ENCODE measurements at regions not wholly inside any gene's neighbourhood (a gene's known extent, or its start where the extent isn't known, plus 50 kb on each side); places are given as distances from the start of the nearest gene placed in this dataset.

GRCh38 chr10:108005627-108006026, 841.1 kb upstream of the SORCS1 start:
- H3K18ac ChIP-seq (ENCODE audit: low read depth, low read length) = no peak overlapping the region
- H3K9me1 ChIP-seq (ENCODE audit: insufficient read depth, low read length) = no peaks in the 10 kb centered on the region
- H4K5ac ChIP-seq (ENCODE audit: low read depth, low read length) = no peak overlapping the region
- dilution Hi-C loops (cut with HindIII; ENCODE audit: low sequenced_read_pairs, unreplicated experiment) = no loop called here
- H2BK5ac ChIP-seq (ENCODE audit: low read depth, low read length, poor library complexity, severe bottlenecking) = no peak overlapping the region
- no peak overlapping the region for H3K4ac ChIP-seq (ENCODE audit: low read depth, low read length)
- H2BK15ac ChIP-seq (ENCODE audit: low read depth, low read length) = no peak overlapping the region
- no peak overlapping the region for H2AK5ac ChIP-seq (ENCODE audit: low read depth, low read length)
- H3K4me3 ChIP-seq (ENCODE audit: insufficient read depth, low read depth, low read length) = no peak overlapping the region
- H3K4me2 ChIP-seq (ENCODE audit: low read depth, low read length) = no peak overlapping the region
- no peak overlapping the region for H3K27ac ChIP-seq (ENCODE audit: insufficient read depth, low read length)
- no peaks in the 10 kb centered on the region for H4K20me1 ChIP-seq (ENCODE audit: insufficient read depth, low read length)
- H3K9me3 ChIP-seq (ENCODE audit: control insufficient read depth, insufficient read depth, low read length) = peaks cover 4% of the 10 kb centered on the region
- BruUV-seq (replicated peaks) = no TSS peak
- no peak overlapping the region for H3K23ac ChIP-seq (ENCODE audit: low read depth, low read length)
- no peak overlapping the region for H3K14ac ChIP-seq (replicated peaks; ENCODE audit: low read depth, low read length)
- in situ Hi-C loops (cut with MboI; ENCODE audit: low sequenced_read_pairs) = no loop called here
- no peak overlapping the region for H4K91ac ChIP-seq (ENCODE audit: insufficient read depth, low read depth, low read length)
- H3K4me1 ChIP-seq (ENCODE audit: control insufficient read depth, insufficient read depth, low read length) = no peaks in the 10 kb centered on the region
- ChIA-PET CTCF (no interaction called here), POLR2A (ENCODE audit: unreplicated experiment) (no interaction called here)
- H3K36me3 ChIP-seq (ENCODE audit: control insufficient read depth, insufficient read depth, low read length) = no peaks in the 10 kb centered on the region
- ATAC-seq (ENCODE audit: low read depth) (no peak), DNase-seq (no peak)
- no peaks in the 10 kb centered on the region for H3K79me1 ChIP-seq (ENCODE audit: low read depth in 1 of 2, low read length in 2 of 2)
- intact Hi-C loops (cut with micrococcal nuclease) = no loop called here
- H2BK20ac ChIP-seq (ENCODE audit: low read depth, low read length) = no peak overlapping the region
- TF ChIP-seq RAD21 (IDR thresholded peaks at IDR 0.05; ENCODE audit: low read length) (no peak), MAFK (IDR thresholded peaks at IDR 0.05; ENCODE audit: low read depth, low read length) (no peak), SMC3 (IDR thresholded peaks at IDR 0.05; ENCODE audit: low read depth, low read length) (no peak), BHLHE40 (IDR thresholded peaks at IDR 0.05; ENCODE audit: low read depth, low read length) (no peak), RFX5 (IDR thresholded peaks at IDR 0.05; ENCODE audit: low read depth, low read length) (no peak), FOS (IDR thresholded peaks at IDR 0.05; ENCODE audit: low read depth, low read length) (no peak)
- no peak overlapping the region for H4K8ac ChIP-seq (ENCODE audit: low read depth in 2 of 2, low read length in 2 of 2)
- H2AFZ ChIP-seq (replicated peaks; ENCODE audit: low read length, poor library complexity) = no peak overlapping the region
- H3K56ac ChIP-seq (ENCODE audit: extremely low read depth, insufficient read depth, low read length) = no peak overlapping the region
- H3K27me3 ChIP-seq (ENCODE audit: control insufficient read depth, insufficient read depth, low read length) = no peaks in the 10 kb centered on the region
- no peak overlapping the region for H2AK9ac ChIP-seq (replicated peaks; ENCODE audit: low read depth, low read length, poor library complexity)
- no peak overlapping the region for H2BK120ac ChIP-seq (ENCODE audit: low read depth, low read length)
- no peak overlapping the region for H3K9ac ChIP-seq (ENCODE audit: low read depth, low read length)

All from IMR-90 (cell line).